ENCODE measurements at regions not wholly inside any gene's neighbourhood (a gene's known extent, or its start where the extent isn't known, plus 50 kb on each side); places are given as distances from the start of the nearest gene placed in this dataset.
"Not testable (repeated sequence)": the region's sequence is repeated elsewhere in the genome, so short reads cannot be mapped to it uniquely, and the experiment has no call there.

DNA sequence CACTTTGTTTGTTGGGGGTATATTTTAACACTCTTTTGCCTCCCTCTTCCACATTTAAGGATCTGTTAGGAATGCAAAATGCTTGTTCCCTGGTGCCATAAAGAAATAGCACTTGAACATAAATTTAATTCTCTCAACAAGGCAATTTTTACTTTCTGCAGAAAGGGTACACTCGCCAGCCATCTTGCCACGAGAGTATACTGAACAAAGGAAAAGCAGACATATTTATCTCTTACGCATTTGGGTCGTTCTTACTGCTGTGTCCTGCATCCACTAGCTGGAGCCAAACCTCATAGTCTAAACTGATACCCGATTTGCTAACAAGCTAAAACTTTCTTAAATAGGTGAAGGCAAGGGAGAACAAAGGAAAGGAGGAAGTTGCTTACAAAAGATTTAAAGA, 129.5 kb downstream of the B3GNT2 start:
- DNase-seq: no peak

DNA sequence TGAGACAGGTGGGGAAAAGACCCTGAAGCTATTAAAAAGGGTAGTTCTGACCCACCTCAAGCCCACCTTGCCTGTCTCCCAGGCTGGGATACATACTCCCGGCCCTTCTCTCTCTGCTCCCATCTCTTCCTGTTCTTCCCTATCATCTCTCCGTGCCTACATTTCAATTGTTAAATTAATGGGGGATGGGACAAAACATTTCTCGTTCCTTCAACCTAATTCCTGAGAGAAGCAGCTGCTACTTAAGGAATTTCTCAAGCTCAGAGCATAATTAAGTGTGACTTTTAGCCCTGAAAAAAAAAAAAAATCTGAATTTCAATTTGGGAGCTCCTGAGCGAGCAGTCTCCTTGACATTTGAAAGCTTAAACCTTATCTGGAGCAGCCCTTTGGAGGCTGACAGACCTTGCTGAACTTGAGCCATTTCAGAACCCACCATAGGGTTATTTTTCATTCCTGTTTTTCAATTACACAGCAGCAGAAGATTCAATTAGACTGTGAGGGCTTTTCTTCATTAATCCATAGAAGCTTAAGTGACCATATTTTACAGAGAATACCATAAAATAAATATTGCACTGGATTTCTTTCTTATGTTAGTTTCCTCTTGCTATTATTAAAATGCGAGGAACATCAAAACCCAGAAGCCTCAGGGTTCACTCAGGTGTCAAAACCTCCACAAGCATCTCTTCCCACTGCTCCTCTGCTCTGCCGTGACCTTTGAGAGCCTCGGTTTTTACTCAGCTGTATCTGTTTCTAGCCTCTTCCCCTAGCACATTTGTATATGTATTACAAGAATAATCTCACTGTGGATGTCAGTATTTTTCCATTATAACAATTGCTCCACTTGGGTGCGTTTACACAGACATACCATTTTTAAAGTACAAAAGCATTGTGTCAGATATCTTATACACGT, 125.7 kb downstream of the B3GNT2 start:
- DNase-seq: no peak

DNA sequence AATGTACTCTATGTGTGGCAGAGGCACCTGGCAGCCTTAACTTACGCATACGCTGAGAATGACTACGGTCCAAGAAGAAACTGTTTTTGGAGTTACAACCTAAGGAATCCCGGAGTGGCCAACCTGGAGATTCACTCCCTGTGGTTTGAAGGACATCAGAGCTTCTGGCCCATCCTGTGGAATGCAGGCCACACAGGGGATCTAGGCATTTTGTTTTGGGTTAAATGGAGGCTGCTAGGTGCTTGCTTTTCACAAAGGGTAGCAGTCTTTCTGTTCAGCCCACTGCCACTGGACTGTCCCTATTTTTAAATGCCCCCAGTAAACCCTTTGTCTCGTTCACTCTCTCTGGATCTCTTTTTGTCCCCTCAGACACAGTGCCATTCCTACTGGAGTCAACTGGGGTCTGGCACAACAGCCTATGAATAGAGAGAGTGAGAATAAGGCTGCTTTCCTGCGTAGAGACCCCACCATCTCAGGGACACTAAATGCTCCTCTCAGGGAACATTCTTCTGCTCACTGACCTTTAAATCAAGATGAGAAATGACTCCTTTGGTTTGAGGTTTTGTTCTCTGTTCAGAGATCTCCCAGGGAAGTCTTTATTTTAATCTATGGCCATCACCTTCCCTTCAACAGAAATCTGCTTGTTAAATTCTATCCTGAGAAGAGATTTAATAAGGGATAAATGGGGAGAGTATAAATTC, 124.9 kb downstream of the B3GNT2 start:
- DNase-seq: no peak

DNA sequence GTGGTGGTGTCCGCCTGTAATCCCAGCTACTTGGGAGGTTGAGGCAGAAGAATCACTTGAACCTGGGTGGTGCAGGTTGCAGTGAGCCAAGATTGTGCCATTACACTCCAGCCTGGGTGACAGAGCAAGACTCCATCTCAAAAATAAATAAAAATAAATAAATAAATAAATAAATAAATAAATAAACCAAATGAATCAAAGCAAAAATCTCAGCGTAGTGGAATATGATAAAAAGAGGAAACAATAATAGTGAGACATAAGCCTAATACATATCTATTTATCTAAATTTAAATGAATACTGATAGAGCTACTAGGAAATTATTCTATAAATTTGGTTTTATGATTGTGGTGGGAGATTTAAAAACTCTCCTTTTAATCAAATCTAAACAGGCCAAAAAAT, 124.2 kb downstream of the B3GNT2 start:
- not testable (repeated sequence) for DNase-seq

DNA sequence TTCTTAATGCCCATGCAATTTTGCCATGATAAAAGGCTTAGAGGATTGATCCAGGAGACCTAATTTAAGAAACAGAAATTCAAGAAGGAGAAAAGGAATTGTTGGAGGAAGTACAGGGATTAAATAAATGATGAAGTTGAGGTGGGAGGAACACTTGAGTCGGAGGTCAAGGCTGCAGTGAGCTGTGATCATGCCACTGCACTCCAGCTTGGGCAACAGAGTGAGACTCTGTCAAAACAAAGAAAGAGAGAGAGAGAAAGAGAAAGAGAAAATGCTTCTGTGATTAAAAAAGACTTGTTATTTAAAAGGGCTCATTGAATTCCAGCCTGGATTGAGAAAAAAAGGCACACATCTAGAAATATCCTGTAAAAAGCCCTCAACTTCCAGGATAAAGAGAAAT, 123.2 kb downstream of the B3GNT2 start:
- no peak for DNase-seq

DNA sequence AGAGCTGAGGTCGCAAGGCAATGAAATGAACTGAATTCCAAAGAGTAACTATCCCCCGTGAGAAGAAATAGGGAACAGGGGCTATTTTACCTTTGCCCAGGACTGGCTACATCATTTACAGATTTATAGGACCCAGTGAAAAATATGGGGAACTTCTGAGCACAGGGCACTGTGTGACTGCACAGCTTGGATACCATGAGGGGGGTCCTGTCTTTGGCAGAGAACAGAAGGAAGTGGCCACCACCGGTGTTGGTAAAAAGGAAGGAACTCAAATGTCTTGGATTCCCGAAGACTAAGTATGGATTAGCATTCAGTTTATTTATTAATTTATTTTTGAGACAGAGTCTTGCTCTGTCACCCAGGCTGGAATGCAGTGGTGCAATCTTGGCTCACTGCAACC, 119.6 kb downstream of the B3GNT2 start:
- no peak for DNase-seq

DNA sequence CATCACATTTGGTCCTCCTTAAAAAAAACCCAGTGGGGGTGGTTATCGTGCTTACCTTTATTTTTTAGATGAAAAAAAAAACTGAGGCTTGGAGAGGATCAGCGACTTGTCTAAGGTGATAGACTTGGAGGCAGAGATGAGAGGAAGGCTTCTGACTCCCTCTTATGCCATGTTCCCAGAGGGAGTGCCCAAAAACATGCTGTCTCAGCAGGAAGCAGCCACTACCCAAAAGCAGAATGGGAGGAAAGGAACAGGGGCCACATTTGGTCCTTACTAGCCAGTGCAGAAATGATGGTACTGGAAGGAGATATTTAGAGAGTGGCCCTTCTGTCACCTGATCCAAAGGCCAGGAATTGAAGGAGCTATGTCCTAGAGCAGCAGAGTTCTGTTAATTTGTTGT, 118.4 kb downstream of the B3GNT2 start:
- DNase-seq: no peak

DNA sequence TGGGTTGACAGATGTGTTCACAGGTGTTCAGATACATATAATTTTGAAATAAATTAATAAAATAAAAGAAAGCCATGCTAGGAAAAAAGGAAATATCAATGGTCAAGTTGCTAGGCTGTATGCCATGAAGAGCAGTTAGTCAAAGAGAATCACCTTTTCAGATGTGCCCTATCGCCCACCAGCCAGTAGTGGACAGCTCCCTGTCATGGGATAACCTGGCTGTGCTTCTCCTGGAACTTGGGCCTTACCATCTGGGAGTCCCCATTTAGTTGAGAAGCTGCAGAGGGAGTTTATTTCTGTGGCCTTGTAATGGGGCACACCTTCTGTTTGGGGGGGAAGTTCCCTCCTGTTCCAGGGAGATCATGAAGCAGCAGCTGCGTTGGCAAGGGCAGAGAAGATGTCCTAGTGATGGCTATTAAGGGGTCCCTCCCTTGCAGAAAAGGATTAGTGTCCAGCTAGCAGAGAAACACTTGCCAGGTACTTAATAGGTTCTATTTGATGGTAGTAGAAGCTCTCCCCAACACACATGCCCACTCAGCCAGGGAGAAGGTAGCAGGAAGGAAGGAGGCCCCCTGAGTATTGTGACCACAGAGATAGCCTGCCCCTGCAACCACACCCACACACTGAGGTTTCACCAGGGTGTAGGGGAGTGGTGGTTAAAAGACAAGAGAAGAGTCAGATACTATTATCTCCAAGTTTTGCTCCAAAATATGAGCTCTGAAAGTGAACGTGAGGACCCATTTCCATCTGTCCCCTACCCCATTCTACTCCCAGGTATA, 117.7 kb downstream of the B3GNT2 start:
- DNase-seq: peak; percentile 54

DNA sequence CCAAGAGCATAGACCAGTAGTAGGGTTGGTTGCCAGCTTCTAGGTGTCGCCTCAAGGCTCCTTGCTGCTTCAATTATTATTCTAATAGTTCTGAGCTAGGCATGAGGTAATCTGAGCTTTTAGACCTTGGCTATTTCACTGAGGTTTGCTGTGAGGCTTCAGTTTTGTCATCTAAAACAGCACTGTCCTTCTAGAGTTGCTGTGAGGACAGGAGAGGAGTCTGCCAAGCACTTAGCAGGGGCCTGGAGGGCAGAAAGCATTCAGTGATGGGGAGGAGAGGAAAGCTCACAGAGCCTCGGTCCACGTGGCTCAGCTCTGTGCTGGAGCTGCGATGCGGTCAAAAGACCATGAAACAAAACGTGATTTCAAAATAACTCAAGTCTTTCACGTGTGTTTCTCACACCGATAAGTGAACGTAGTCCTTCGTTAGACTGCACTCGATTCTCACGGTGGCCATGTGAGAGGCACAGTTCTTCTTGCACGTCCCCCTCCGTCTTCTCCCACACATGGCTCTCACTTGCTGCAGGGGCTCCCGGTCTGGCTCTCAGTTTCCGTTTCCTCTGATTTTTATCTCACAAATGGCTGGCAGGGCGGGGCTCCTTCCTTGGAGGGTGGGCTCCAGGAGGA, 113.7 kb downstream of the B3GNT2 start:
- DNase-seq: peak; percentile 49

DNA sequence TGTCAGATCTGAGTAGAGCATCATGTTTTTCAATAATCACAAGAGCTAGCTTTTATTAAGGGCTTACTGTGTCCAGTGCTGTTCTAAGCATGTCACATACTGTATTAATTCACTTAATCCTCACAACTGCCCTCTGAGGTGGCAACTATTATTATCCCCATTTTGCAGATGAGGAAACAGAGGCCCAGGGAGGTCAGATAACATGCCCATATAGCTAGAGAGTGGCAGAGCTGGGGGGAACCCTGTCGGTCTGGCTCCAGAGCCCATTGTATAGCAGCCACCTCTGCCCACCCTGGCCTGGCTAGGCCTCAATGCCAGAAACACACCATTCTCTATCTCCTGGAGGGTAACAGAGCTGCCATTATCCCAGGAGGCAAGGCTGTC, 113.2 kb downstream of the B3GNT2 start:
- no peak for DNase-seq

DNA sequence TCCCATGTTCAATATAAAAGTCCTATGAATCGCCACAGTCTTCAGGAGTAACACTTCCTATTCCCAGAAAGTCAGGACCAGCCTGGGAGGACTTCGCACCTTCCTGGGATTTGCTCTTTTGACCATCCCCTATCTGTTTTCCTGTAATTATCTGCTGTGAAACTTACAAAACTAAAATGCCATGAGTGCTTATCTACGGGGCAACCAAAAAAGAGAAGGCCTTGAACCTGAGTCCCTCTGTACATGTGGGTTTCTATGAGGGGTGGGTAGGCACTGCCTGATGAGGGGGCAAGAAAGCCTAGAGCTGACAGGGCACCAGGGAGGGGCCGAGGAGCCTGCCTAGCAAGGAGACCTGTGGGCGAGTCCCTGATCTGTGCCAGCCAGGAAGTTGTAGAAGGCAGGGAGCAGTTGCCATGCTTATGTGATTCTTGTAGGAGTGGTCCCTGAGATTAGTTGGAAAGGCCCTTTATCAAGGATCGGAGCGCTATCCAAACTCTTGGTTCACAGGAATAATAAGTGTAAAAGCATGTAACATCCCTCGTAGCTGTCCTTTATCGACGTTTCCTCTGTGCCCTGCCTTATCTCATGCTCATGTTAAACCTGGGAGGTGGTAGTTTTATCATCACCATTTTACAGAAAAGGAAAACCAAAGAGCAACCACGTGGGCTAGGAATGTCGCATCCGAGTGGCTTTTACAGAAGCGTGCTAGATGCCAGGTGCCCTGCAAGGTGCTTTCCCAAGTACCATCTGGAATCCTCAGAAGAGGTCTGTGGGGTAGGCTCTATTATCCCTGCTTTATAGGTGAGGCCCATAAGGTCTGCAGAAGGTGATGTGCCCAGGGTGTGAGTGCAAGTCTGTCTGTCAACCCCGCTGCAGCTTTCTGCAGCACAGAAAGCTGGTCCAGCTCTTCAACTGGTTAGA, 111.8 kb downstream of the B3GNT2 start:
- DNase-seq: no peak

DNA sequence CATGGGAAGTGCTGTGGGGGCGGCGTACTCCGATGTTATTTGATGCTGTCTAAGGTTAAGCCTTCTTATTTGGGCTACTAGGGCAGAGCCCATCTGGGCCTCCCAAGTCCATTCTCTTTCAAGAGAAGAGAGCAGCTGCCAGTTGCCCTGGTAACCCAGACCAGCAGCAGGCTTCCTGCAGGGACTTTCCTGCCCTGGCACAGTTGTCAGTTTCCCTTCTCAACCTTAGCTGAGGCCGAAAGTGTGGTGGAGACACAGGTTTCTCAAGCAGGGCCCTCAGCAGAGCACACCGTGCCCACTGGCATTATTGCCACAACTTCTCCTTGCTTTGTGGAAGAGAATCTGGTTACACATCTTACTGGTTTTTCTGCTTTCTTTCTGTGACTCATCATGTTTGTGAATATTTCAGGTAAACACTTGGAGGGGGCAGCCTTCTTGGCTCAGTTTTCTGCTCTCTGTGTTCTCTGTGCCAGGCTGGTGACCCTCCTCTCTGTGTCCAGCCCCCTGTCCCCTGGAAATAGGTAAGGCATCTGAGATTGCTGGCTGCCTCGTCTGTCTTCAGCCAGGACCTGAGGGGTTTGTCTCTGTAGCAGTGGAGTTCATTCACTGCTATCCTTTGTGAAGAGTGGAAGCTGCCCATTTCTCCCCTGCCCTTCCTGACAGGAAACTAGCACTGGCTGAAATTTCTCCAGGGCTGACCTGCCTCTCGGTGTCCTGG, 111.0 kb downstream of the B3GNT2 start:
- DNase-seq: peak; percentile 74

DNA sequence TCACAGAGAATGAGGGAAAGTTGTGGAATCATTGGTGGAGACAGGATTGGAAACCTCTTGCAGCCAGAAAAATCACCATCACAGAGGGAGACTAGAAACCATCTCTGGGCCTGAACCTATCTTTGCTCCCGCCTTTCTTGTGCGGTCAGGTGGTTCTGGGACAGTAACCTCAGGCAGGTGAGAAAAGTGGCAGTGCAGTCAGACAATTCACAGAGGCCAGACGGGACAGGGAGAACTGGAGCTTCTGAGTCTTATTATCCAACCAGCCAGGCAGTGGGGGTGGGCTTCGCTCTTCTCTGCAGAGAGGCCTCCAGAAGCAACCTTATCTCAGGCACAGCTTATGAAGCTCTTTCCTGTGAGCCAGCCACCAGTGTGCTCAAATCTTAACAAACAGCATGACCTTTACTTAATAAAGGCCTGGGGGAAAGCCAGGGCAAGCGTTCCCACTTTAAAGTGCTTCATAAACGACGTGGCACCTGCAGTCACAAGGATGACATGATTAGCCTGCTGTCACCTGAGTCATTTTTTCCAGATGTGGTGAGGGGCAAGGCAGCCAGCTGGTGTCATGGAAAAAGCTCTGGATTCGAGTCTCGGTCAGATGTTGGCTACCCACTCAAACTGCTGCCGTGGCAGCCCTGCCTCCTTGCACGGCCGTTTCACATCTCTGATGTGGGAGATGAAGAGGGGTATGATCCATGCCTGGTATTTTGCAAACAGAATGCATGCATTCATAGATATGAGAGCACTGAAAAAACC, 109.7 kb downstream of the B3GNT2 start:
- peak; percentile 39 for DNase-seq

DNA sequence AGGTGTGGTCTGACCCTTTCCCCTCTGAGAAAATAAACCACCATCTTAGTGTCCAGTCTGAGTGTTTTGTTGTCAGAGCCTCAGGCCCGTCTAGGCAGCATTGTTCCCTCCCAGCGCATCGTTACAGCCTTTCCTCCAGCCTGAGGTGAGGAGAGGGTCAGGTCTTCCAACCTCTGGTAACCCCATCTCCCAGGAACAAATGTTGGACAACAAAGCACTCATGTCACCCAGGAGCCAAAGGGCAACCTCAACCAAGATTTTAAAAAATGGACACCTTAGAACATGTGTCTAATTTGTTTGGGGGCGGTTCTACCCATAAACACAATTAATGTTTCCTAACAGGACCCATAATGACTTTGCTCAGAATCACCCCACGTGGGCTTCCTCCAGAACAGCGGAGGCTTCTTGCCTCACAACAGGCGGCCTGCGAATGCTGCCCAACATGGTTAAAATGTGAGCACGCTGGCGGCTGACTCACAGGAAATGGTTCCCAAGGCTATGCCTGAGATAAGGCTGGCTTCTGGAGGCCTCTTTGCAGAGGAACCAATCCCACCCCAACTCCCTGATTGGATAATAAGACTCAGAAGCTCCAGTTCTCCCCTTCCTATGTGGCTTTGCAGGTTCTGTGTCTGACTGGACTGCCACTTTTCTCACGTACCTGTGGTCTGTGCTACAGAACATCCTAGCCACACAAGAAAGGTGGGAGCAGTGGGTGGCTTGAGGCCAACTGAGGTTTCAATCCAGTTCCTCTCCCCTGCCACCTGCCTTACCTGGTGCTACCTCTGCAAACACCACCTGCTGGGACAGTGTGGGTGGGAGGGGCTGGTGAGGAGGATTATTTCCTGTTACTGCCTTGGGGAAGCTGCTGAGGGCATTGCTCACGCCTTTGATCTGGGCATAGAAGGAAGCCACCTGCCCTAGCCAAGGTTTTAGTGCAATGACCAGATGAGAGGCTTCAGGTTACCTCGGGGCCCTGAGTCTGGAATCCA, 108.8 kb downstream of the B3GNT2 start:
- DNase-seq: peak; percentile 52

DNA sequence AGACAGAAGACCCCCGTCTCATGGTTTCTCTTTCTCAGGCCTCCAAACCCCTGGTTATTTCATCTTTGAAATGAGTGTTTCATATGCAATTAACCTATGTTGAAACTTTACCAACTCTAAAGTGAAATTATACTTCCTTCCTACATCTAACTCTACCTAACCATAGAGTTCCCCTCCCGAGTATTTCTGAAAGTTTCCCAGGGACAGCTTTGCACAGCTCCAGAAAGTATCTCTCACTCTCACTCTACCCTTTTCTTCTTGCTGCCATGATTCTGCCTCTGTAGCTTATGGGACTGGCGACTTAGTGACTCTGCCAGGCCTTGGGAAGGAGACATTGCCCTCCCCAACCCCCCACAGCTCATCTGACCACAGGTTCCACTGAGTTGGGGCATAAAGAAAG, 107.9 kb downstream of the B3GNT2 start:
- no peak for DNase-seq

DNA sequence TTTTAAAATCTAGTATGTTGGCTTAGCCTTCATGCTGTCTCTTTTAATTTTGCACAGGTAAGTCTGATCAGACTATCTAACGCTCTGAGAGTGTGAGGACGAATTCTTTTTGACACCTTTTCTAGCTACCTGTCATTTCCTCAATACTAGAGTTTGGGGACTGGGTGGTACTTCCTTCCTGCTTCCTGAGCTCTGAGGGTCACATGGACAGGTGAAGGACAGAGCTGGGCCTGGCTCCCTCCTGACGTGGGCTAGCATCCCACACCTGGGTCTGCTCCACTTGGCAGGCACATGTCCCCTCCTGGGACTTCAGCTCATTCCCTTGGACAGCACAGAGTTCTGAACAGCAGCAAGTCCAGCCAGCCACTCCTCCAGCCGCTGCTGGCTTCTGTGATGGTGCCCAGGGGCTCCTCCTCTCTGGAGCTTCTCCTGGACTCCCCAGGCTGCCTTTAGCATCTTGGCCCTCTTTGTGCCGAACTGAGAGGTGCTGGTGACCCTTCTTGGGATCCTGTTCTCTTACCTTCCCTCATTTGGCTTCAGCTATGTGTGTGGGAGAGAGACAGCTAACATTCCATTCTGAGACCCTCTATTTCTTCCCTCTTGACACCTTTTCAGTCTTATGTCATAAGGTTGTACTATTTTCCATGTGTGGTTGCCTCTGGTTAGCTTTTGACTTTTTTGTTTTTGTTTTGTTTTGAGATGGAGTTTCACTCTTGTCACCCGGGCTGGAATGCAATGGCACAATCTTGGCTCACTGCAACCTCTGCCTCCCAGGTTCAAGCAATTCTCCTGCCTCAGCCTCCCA, 106.9 kb downstream of the B3GNT2 start:
- DNase-seq: peak; percentile 30

DNA sequence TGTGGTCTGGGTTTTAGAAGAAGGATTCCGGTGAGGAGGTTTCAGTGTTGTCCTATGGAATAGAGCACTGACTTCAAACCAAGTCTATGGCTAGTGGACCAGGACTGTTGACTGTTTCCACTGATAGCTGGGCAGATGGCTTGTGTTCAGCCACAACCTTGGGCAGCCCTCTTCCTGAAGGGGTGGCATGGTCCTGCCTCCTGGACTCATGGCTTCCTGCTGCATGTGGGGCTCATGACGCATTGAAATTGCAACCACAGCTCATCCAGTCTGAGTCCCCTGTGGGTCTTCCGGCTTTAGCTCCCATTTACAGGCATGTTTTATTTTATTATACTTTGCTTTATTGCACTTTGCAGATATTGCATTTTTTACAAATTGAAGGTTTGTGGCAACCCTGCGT, 105.0 kb downstream of the B3GNT2 start:
- DNase-seq: no peak

DNA sequence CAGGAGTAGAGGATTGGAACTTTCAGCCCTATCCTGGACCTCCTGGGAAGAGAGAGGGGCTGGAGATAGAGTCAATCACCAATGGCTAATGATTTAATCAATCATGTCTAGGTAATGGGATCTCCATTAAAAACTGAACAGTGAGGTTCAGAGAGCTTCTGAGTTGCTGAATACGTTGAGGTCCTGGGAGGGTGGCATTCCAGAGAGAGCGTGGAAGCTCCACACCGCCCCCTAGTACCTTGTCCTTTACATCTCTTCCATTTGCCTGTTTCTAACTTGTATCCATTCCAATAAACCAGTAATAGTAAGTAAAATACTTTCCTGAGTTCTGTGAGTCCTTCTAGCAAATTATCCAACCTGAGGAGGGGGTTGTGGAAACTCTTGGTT, 101.7 kb downstream of the B3GNT2 start:
- DNase-seq: no peak

Measured in CD4-positive, alpha-beta T cell treated with Interleukin-17A for 1 hour (primary cell).